CD8-positive, alpha-beta memory T cell (primary cell): ENCODE measurements at regions not wholly inside any gene's neighbourhood (a gene's known extent, or its start where the extent isn't known, plus 50 kb on each side); places are given as distances from the start of the nearest gene placed in this dataset.
"Not testable (repeated sequence)": the region's sequence is repeated elsewhere in the genome, so short reads cannot be mapped to it uniquely, and the experiment has no call there.

Experiments used
- CTCF ChIA-PET: fragments of 350-600 bp; sonication (Branson Sonifier 250); formaldehyde crosslinking; loops from one replicate; lab custom pipeline; 2021; ENCODE audit warnings: antibody characterized with exemption; lab: Charles Lee
- POLR2A ChIA-PET: fragments of 350-600 bp; sonication (Branson Sonifier 250); formaldehyde crosslinking; loops from one replicate; lab custom pipeline; 2021; ENCODE audit warnings: antibody characterized with exemption; lab: Charles Lee
- DNase-seq, 5 donors: peaks; one replicate each; pipeline versions ENCODE4 v3.0.0 to v3.0.0-alpha.2; 2020 to 2022; ENCODE audit warnings: mixed read lengths in 1 of 5
- H3K27ac ChIP-seq: one replicate; pipeline ENCODE4 v1.7.0; 2013; ENCODE audit warnings: low read depth, mild to moderate bottlenecking, low read length, moderate library complexity
- H3K27me3 ChIP-seq: 2 replicates; pipeline ENCODE4 v1.7.0; 2013; ENCODE audit warnings: low read length, mild to moderate bottlenecking; ENCODE audit not compliant: insufficient read depth, poor library complexity, severe bottlenecking
- H3K36me3 ChIP-seq: 2 replicates; pipeline ENCODE4 v1.7.0; 2013; ENCODE audit warnings: mild to moderate bottlenecking, low read length, moderate library complexity; ENCODE audit not compliant: insufficient read depth
- H3K4me1 ChIP-seq: 2 replicates; pipeline ENCODE4 v1.7.0; 2013; ENCODE audit warnings: mild to moderate bottlenecking, low read length, moderate library complexity; ENCODE audit not compliant: insufficient read depth
- H3K4me3 ChIP-seq: 2 replicates; pipeline ENCODE4 v1.7.0; 2013; ENCODE audit warnings: mild to moderate bottlenecking, low read length
- H3K9me3 ChIP-seq: 2 replicates; pipeline ENCODE4 v1.7.0; 2013; ENCODE audit warnings: mild to moderate bottlenecking, low read length
- H3K27ac Mint-ChIP-seq, 8 donors: one replicate each; pipeline ENCODE4 v1.8.0; 2020 to 2021; ENCODE audit warnings: mixed read lengths in 8 of 8, mild to moderate bottlenecking in 6 of 8, inconsistent platforms in 3 of 8, moderate library complexity in 3 of 8
- H3K27me3 Mint-ChIP-seq, 2 donors: one replicate each; pipeline ENCODE4 v1.8.0; 2020 to 2021; ENCODE audit warnings: mixed read lengths in 2 of 2, mild to moderate bottlenecking in 1 of 2, moderate library complexity in 1 of 2
- H3K36me3 Mint-ChIP-seq, 3 donors: one replicate each; pipeline ENCODE4 v1.8.0; 2020 to 2021; ENCODE audit warnings: mixed read lengths in 3 of 3, inconsistent platforms in 1 of 3, mild to moderate bottlenecking in 1 of 3
- H3K4me1 Mint-ChIP-seq, 3 donors: one replicate each; pipeline ENCODE4 v1.8.0; 2020 to 2021; ENCODE audit warnings: mixed read lengths in 3 of 3, inconsistent platforms in 1 of 3, mild to moderate bottlenecking in 1 of 3
- H3K4me3 Mint-ChIP-seq, 7 donors: one replicate each; pipeline ENCODE4 v1.8.0; 2020 to 2021; ENCODE audit warnings: mixed read lengths in 7 of 7, mild to moderate bottlenecking in 6 of 7, moderate library complexity in 4 of 7, inconsistent platforms in 2 of 7
- H3K9me3 Mint-ChIP-seq, 5 donors: one replicate each; pipeline ENCODE4 v1.8.0; 2020 to 2022; ENCODE audit warnings: mixed read lengths in 5 of 5, mild to moderate bottlenecking in 3 of 5, moderate library complexity in 2 of 5, inconsistent platforms in 1 of 5

GRCh38 chr7:110421490-110422241, 669.3 kb upstream of the LRRN3 start:
- CTCF ChIA-PET, result no interaction called here

GRCh38 chr7:110432061-110432553, 658.8 kb upstream of the LRRN3 start:
- Histone ChIP-seq H3K27ac (no peak overlapping the region), H3K4me3 (no peak overlapping the region), H3K9me3 (no peaks in the 10 kb centered on the region), H3K27me3 (no peaks in the 10 kb centered on the region), H3K4me1 (no peaks in the 10 kb centered on the region), H3K36me3 (no peaks in the 10 kb centered on the region)
- no peaks in the 10 kb centered on the region for H3K36me3 Mint-ChIP-seq
- no peaks in the 10 kb centered on the region for H3K4me1 Mint-ChIP-seq
- POLR2A ChIA-PET, result no interaction called here
- H3K27me3 Mint-ChIP-seq, result no peaks in the 10 kb centered on the region
- H3K4me3 Mint-ChIP-seq, result no peak overlapping the region
- CTCF ChIA-PET, result no interaction called here
- peaks cover 0 to 2% (median 0%) of the 10 kb centered on the region in 5 donors for H3K9me3 Mint-ChIP-seq
- DNase-seq, result no peak
- H3K27ac Mint-ChIP-seq, result no peak overlapping the region

More at GRCh38 chr7:110421490-110422241, 669.3 kb upstream of the LRRN3 start:
- Mint-ChIP-seq H3K9me3 (peaks cover 0 to 4% (median 0%) of the 10 kb centered on the region in 5 donors), H3K27ac (no peak overlapping the region), H3K4me1 (no peaks in the 10 kb centered on the region), H3K36me3 (no peaks in the 10 kb centered on the region), H3K27me3 (peaks cover 1 to 2% of the 10 kb centered on the region in 2 donors), H3K4me3 (no peak overlapping the region)
- POLR2A ChIA-PET, result no interaction called here
- Histone ChIP-seq H3K27me3 (no peaks in the 10 kb centered on the region), H3K9me3 (no peaks in the 10 kb centered on the region), H3K4me3 (no peak overlapping the region), H3K4me1 (no peaks in the 10 kb centered on the region), H3K27ac (no peak overlapping the region), H3K36me3 (no peaks in the 10 kb centered on the region)
- DNase-seq, result no peak

- H3K36me3 Mint-ChIP-seq, H3K27me3 Mint-ChIP-seq, DNase-seq, H3K27ac Mint-ChIP-seq, H3K4me1 ChIP-seq, H3K4me3 ChIP-seq, H3K9me3 Mint-ChIP-seq, H3K4me1 Mint-ChIP-seq, H3K4me3 Mint-ChIP-seq, H3K27me3 ChIP-seq, H3K27ac ChIP-seq, H3K36me3 ChIP-seq, H3K9me3 ChIP-seq, CTCF ChIA-PET, POLR2A ChIA-PET: not testable (repeated sequence)
Observed at GRCh38 chr7:110438926-110439325, 652.0 kb upstream of the LRRN3 start.

- no peaks in the 10 kb centered on the region for H3K27me3 Mint-ChIP-seq
- Histone ChIP-seq H3K4me3 (no peak overlapping the region), H3K27me3 (no peaks in the 10 kb centered on the region), H3K36me3 (no peaks in the 10 kb centered on the region), H3K9me3 (no peaks in the 10 kb centered on the region), H3K4me1 (no peaks in the 10 kb centered on the region), H3K27ac (no peak overlapping the region)
- peaks cover 0 to 4% (median 4%) of the 10 kb centered on the region in 5 donors for H3K9me3 Mint-ChIP-seq
- no peak overlapping the region for H3K4me3 Mint-ChIP-seq
- DNase-seq, result no peak
- POLR2A ChIA-PET, result no interaction called here
- H3K27ac Mint-ChIP-seq, result no peak overlapping the region
- CTCF ChIA-PET, result no interaction called here
- no peaks in the 10 kb centered on the region for H3K36me3 Mint-ChIP-seq
- H3K4me1 Mint-ChIP-seq, result no peaks in the 10 kb centered on the region
Observed at GRCh38 chr7:110442381-110442837, 648.5 kb upstream of the LRRN3 start.

- Histone ChIP-seq H3K4me1 (no peaks in the 10 kb centered on the region), H3K4me3 (no peak overlapping the region), H3K9me3 (no peaks in the 10 kb centered on the region), H3K27me3 (no peaks in the 10 kb centered on the region), H3K36me3 (no peaks in the 10 kb centered on the region), H3K27ac (no peak overlapping the region)
- DNase-seq, result no peak
- Mint-ChIP-seq H3K27ac (no peak overlapping the region), H3K9me3 (peaks cover 0 to 2% (median 0%) of the 10 kb centered on the region in 5 donors), H3K27me3 (peaks cover 0 to 2% of the 10 kb centered on the region in 2 donors), H3K4me3 (no peak overlapping the region), H3K36me3 (no peaks in the 10 kb centered on the region), H3K4me1 (no peaks in the 10 kb centered on the region)
- ChIA-PET POLR2A (no interaction called here), CTCF (no interaction called here)
Observed at GRCh38 chr7:110446658-110447057, 644.3 kb upstream of the LRRN3 start.

GRCh38 chr7:110448918-110449317, 642.0 kb upstream of the LRRN3 start:
- H3K4me1 Mint-ChIP-seq, result no peaks in the 10 kb centered on the region
- CTCF ChIA-PET, result no interaction called here
- H3K9me3 ChIP-seq, result no peaks in the 10 kb centered on the region
- no peak overlapping the region for H3K4me3 Mint-ChIP-seq
- H3K4me3 ChIP-seq, result no peak overlapping the region
- no peak for DNase-seq
- no peaks in the 10 kb centered on the region for H3K4me1 ChIP-seq
- no peaks in the 10 kb centered on the region for H3K27me3 ChIP-seq
- peaks cover 0 to 2% of the 10 kb centered on the region in 2 donors for H3K27me3 Mint-ChIP-seq
- no peak overlapping the region for H3K27ac ChIP-seq
- H3K27ac Mint-ChIP-seq, result no peak overlapping the region
- H3K36me3 ChIP-seq, result no peaks in the 10 kb centered on the region
- no peaks in the 10 kb centered on the region for H3K36me3 Mint-ChIP-seq
- peaks cover 0 to 2% (median 0%) of the 10 kb centered on the region in 5 donors for H3K9me3 Mint-ChIP-seq
- POLR2A ChIA-PET, result no interaction called here

- Histone ChIP-seq H3K4me3 (no peak overlapping the region), H3K27ac (no peak overlapping the region), H3K9me3 (no peaks in the 10 kb centered on the region), H3K36me3 (no peaks in the 10 kb centered on the region), H3K4me1 (no peaks in the 10 kb centered on the region), H3K27me3 (no peaks in the 10 kb centered on the region)
- no peaks in the 10 kb centered on the region for H3K4me1 Mint-ChIP-seq
- no peak overlapping the region for H3K4me3 Mint-ChIP-seq
- peaks cover 0 to 4% (median 0%) of the 10 kb centered on the region in 5 donors for H3K9me3 Mint-ChIP-seq
- DNase-seq, result no peak
- H3K27me3 Mint-ChIP-seq, result peaks cover 0 to 1% of the 10 kb centered on the region in 2 donors
- ChIA-PET CTCF (interaction anchor here (0.7 kb wide), 1 partner anchor 805 kb away, joined by 3 read pairs; no protein-coding TSS in a partner anchor), POLR2A (no interaction called here)
- no peak overlapping the region for H3K27ac Mint-ChIP-seq
- no peaks in the 10 kb centered on the region for H3K36me3 Mint-ChIP-seq
Observed at GRCh38 chr7:110454713-110455112, 636.2 kb upstream of the LRRN3 start.

- no peaks in the 10 kb centered on the region for H3K27me3 ChIP-seq
- Mint-ChIP-seq H3K4me3 (no peak overlapping the region), H3K27me3 (peaks cover 0 to 1% of the 10 kb centered on the region in 2 donors), H3K36me3 (no peaks in the 10 kb centered on the region), H3K4me1 (no peaks in the 10 kb centered on the region), H3K9me3 (peaks cover 0 to 2% (median 0%) of the 10 kb centered on the region in 5 donors), H3K27ac (no peak overlapping the region)
- POLR2A ChIA-PET, result no interaction called here
- H3K9me3 ChIP-seq, result no peaks in the 10 kb centered on the region
- no peak for DNase-seq
- H3K36me3 ChIP-seq, result no peaks in the 10 kb centered on the region
- no peaks in the 10 kb centered on the region for H3K4me1 ChIP-seq
- H3K27ac ChIP-seq, result no peak overlapping the region
- H3K4me3 ChIP-seq, result no peak overlapping the region
- CTCF ChIA-PET, result no interaction called here
Observed at GRCh38 chr7:110461621-110462020, 629.3 kb upstream of the LRRN3 start.
